A549 (cell line): ENCODE measurements at regions not wholly inside any gene's neighbourhood (a gene's known extent, or its start where the extent isn't known, plus 50 kb on each side); places are given as distances from the start of the nearest gene placed in this dataset.

ENCODE experiments used
- CBX2 ChIP-seq: fragments of 200-600 bp; sonication (generic); IDR thresholded peaks from 2 replicates; pipeline ENCODE4 v1.6.1; 2016; ENCODE audit warnings: low read depth, mild to moderate bottlenecking, borderline replicate concordance
- RAD21 ChIP-seq, 2 experiments: fragments of >200 bp in 1 of 2; sonication (Bioruptor Twin) in 1 of 2; formaldehyde crosslinking in 1 of 2; IDR thresholded peaks in 1 of 2; conservative IDR thresholded peaks in 1 of 2; 2 replicates in 1 of 2; 3 replicates in 1 of 2; pipeline ENCODE4 v1.6.1; 2012 to 2018; ENCODE audit warnings: inconsistent platforms in 1 of 2
- TF ChIP-seq, protein P1 (sequence below): IDR thresholded peaks from 2 replicates; pipeline ENCODE4 v1.6.1; 2012
- TF ChIP-seq, protein P2 (sequence below): fragments of >200 bp; sonication (Bioruptor Twin); formaldehyde crosslinking; IDR thresholded peaks from 3 replicates; pipeline ENCODE4 v1.5.1; 2016

DNA sequence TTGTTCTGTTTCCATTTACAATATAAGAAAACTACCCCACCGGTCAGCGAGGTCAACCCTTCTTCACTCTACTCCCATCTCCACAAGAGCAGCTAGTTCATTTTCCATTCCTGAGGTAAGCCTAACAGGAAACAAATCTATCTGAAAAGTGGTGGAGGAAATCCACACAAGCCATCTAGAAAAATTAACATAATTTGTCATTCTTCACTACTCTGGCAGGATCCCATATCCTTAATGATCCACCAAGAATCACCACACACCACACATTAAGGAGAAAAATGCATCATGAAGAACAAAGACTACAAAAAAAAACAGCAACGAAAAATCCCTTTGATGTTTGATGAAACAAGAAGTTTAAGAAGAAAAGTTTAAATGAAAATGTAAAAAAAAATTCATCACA, 1771.0 kb downstream of the EFNA5 start:
- TF ChIP-seq RAD21 (conservative IDR thresholded peaks at IDR 0.05 in 1 of 2, IDR thresholded peaks at IDR 0.05 in 1 of 2) (no peak), CBX2 (no peak)
- TF ChIP-seq, protein P1, sequence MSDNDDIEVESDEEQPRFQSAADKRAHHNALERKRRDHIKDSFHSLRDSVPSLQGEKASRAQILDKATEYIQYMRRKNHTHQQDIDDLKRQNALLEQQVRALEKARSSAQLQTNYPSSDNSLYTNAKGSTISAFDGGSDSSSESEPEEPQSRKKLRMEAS: no peak
- TF ChIP-seq, protein P2, sequence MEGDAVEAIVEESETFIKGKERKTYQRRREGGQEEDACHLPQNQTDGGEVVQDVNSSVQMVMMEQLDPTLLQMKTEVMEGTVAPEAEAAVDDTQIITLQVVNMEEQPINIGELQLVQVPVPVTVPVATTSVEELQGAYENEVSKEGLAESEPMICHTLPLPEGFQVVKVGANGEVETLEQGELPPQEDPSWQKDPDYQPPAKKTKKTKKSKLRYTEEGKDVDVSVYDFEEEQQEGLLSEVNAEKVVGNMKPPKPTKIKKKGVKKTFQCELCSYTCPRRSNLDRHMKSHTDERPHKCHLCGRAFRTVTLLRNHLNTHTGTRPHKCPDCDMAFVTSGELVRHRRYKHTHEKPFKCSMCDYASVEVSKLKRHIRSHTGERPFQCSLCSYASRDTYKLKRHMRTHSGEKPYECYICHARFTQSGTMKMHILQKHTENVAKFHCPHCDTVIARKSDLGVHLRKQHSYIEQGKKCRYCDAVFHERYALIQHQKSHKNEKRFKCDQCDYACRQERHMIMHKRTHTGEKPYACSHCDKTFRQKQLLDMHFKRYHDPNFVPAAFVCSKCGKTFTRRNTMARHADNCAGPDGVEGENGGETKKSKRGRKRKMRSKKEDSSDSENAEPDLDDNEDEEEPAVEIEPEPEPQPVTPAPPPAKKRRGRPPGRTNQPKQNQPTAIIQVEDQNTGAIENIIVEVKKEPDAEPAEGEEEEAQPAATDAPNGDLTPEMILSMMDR: no peak
